ENCODE measurements at regions not wholly inside any gene's neighbourhood (a gene's known extent, or its start where the extent isn't known, plus 50 kb on each side); places are given as distances from the start of the nearest gene placed in this dataset.

GRCh38 chr4:65250916-65251315 is 419.4 kb downstream of the EPHA5 start:
- TF ChIP-seq CTCF (conservative IDR thresholded peaks at IDR 0.05) (no peak), ZFX (IDR thresholded peaks at IDR 0.05) (no peak)
